ENCODE measurements at regions not wholly inside any gene's neighbourhood (a gene's known extent, or its start where the extent isn't known, plus 50 kb on each side); places are given as distances from the start of the nearest gene placed in this dataset.

DNA sequence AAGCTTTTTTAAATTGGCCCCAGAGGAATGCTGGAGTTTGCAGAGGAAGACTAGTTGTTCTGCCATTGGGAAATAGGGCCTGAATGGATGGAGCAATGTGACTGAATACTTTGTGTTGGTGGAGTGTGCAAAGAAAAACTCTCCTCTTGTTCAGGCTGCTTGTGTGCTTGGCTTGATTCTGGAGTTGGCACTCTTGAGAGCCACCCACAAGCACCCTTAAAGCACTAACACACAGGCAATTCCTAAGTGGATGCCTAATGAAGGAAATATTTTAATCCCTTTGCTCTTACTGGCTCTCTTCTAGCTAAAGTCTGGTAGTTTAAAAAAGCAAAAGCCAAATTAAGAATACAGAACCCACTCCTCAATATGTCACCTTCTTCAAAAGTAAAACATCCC is 304.4 kb upstream of the C2CD4B start (continued):
- TF ChIP-seq, protein P1, sequence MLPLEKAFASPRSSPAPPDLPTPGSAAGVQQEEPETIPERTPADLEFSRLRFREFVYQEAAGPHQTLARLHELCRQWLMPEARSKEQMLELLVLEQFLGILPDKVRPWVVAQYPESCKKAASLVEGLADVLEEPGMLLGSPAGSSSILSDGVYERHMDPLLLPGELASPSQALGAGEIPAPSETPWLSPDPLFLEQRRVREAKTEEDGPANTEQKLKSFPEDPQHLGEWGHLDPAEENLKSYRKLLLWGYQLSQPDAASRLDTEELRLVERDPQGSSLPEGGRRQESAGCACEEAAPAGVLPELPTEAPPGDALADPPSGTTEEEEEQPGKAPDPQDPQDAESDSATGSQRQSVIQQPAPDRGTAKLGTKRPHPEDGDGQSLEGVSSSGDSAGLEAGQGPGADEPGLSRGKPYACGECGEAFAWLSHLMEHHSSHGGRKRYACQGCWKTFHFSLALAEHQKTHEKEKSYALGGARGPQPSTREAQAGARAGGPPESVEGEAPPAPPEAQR (CRISPR knock-in tag; IDR thresholded peaks at IDR 0.05) = no peak
- no peak for TF ChIP-seq SMAD4 (CRISPR knock-in tag; IDR thresholded peaks at IDR 0.05)
- no peak for TF ChIP-seq ATF1 (CRISPR knock-in tag; IDR thresholded peaks at IDR 0.05)
- TF ChIP-seq ZNF138 (CRISPR knock-in tag; conservative IDR thresholded peaks at IDR 0.05) = no peak
- no peak for TF ChIP-seq RORB (CRISPR knock-in tag; IDR thresholded peaks at IDR 0.05)
- TF ChIP-seq NR2C2 (CRISPR knock-in tag; IDR thresholded peaks at IDR 0.05) = no peak
- TF ChIP-seq, protein P2, sequence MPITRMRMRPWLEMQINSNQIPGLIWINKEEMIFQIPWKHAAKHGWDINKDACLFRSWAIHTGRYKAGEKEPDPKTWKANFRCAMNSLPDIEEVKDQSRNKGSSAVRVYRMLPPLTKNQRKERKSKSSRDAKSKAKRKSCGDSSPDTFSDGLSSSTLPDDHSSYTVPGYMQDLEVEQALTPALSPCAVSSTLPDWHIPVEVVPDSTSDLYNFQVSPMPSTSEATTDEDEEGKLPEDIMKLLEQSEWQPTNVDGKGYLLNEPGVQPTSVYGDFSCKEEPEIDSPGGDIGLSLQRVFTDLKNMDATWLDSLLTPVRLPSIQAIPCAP (CRISPR knock-in tag; IDR thresholded peaks at IDR 0.05) = no peak
- TF ChIP-seq IRF2 (CRISPR knock-in tag; IDR thresholded peaks at IDR 0.05; ENCODE audit: borderline replicate concordance, low read depth) = no peak

DNA sequence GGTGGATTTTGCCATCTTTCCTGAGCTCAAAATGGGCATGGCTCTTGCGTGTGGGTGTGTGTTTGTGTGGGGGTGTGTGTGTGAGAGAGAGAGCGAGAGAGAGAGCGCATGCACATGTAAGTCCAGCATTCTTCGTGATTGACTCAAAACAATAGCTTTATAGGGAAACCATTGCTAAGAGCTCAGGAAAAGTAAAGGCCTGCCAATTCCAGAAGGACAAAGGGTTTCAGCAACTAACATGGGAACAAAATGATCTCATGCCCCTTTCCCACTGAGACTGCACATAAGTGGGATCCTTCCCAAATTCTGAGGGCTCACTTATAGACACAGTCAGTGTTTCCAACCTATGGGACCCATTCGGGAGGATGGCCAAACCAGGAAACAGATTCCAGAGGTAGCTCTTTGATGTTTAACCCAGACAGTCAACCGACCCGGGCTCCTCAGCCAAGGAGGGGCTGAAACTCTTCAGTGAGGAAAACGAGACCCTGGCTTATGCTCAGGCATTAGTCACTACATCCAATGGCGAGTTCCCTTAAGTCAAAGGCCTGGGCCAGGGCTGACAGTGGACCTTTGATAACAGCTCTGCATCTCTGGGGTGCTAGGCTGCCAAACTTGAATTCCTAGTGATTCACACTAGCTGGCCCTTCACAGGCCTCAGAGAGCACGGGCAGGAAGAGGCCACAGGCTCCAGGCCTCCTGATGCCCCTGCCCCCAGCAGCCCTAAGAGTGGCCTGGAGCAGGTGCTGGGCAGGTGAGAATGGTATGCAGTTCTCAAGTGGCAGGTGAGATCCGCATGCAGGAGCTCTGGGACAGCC is 305.0 kb upstream of the C2CD4B start:
- Mint-ChIP-seq H3K4me1 (peaks cover 85% of the 10 kb centered on the region), H3K36me3 (no peaks in the 10 kb centered on the region), H3K9me3 (no peaks in the 10 kb centered on the region), H3K27me3 (ENCODE audit: low read depth) (no peaks in the 10 kb centered on the region), H3K27ac (peak overlapping the region; percentile 86), H3K4me3 (no peak overlapping the region)
- ATAC-seq (peak; percentile 65), DNase-seq (ENCODE audit: low spot score) (peak; percentile 41)
- TF ChIP-seq, protein P3, sequence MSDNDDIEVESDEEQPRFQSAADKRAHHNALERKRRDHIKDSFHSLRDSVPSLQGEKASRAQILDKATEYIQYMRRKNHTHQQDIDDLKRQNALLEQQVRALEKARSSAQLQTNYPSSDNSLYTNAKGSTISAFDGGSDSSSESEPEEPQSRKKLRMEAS (CRISPR knock-in tag; IDR thresholded peaks at IDR 0.05) = peak; percentile 36; the same call in 1 of the 2 replicates
- no peak for TF ChIP-seq ZNF263 (CRISPR knock-in tag; IDR thresholded peaks at IDR 0.05; ENCODE audit: low read depth)
- POLR2A ChIA-PET = interaction anchor here (0.6 kb wide), 1 partner anchor 253 kb away, joined by 7 read pairs; no protein-coding TSS in a partner anchor
- CTCF ChIA-PET = interaction anchor here (0.8 to 2.7 kb wide), 4 partner anchors 15 to 78 kb away, joined by 3 to 9 read pairs (median 3); no protein-coding TSS in a partner anchor

DNA sequence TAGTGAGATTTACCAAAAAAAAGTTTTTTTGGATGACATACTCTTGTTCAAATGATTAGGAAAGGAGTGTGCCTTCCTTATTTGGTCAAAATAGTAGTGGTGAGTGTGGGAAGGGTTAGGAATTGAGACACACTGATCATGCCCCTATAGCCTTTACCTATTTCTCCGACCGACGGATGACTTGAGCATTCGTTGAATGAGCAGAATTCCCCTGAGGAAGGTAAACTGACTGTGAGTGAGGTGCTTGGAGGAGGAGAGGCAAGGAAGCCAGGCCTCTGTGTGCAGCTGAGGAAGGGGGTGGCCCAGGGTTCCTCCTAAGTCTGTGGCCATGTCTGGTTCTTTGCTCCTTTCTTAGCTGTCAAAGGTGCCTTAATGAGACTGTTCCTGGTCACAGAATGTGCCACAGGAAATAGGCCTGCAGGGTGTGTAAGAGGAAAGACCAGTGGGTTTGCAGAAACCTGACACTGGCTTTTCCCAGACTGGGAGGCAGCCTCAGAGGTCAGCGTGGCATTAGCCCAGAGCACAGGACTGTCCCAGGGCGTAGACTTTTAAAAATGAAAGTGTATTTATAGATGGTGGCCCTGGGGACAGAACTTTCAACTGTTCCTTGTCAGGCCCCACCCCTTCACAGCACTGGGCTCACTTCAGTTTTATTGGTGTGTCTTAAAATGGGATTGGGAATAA is 307.7 kb upstream of the C2CD4B start:
- ChIA-PET CTCF (interaction anchor here (1.2 kb wide), 1 partner anchor 11 kb away, joined by 4 read pairs; no protein-coding TSS in a partner anchor), POLR2A (interaction anchor here (0.5 kb wide), 1 partner anchor 185 kb away, joined by 4 read pairs; no protein-coding TSS in a partner anchor)
- H3K36me3 Mint-ChIP-seq = no peaks in the 10 kb centered on the region
- no peak for TF ChIP-seq SP1 (CRISPR knock-in tag; conservative IDR thresholded peaks at IDR 0.05)
- TF ChIP-seq GABPB1 (CRISPR knock-in tag; IDR thresholded peaks at IDR 0.05) = no peak
- TF ChIP-seq, protein P4, sequence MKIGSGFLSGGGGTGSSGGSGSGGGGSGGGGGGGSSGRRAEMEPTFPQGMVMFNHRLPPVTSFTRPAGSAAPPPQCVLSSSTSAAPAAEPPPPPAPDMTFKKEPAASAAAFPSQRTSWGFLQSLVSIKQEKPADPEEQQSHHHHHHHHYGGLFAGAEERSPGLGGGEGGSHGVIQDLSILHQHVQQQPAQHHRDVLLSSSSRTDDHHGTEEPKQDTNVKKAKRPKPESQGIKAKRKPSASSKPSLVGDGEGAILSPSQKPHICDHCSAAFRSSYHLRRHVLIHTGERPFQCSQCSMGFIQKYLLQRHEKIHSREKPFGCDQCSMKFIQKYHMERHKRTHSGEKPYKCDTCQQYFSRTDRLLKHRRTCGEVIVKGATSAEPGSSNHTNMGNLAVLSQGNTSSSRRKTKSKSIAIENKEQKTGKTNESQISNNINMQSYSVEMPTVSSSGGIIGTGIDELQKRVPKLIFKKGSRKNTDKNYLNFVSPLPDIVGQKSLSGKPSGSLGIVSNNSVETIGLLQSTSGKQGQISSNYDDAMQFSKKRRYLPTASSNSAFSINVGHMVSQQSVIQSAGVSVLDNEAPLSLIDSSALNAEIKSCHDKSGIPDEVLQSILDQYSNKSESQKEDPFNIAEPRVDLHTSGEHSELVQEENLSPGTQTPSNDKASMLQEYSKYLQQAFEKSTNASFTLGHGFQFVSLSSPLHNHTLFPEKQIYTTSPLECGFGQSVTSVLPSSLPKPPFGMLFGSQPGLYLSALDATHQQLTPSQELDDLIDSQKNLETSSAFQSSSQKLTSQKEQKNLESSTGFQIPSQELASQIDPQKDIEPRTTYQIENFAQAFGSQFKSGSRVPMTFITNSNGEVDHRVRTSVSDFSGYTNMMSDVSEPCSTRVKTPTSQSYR (CRISPR knock-in tag; IDR thresholded peaks at IDR 0.05) = no peak
- TF ChIP-seq ZNF232 (CRISPR knock-in tag; IDR thresholded peaks at IDR 0.05) = no peak
- TF ChIP-seq ATF1 (CRISPR knock-in tag; IDR thresholded peaks at IDR 0.05) = no peak
- TF ChIP-seq, protein P5, sequence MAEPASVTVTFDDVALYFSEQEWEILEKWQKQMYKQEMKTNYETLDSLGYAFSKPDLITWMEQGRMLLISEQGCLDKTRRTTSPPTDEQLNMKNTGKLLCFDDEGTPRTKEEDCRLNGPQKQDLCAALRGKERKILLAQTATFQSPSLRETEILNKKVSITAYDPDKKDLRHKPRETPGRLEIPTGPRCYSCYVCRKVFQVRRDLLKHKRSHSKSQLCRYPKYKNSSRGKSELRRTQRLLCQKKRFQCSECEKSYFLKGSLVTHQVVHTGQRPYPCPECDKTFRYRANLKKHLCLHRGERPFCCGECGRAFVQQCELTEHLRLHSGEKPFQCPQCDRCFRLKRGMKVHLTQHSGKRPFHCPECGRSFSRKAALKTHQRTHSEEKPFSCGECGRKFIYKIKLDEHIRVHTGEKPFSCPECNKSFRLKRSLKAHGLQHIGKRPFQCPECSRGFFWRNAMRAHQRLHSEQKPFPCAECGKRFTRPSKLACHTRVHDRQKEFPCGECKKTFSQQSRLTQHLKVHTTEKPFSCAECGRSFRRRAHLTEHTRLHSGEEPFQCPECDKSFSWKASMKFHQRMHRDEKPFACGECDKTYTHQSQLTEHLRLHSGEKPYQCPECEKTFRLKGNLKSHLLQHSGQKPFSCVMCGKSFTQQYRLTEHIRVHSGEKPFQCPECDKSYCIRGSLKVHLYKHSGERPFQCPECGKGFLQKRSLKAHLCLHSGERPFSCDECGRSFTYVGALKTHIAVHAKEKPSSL (CRISPR knock-in tag; conservative IDR thresholded peaks at IDR 0.05) = no peak
- TF ChIP-seq SMAD3 (CRISPR knock-in tag; IDR thresholded peaks at IDR 0.05; ENCODE audit: borderline replicate concordance) = no peak
- no peak for TF ChIP-seq SMAD4 (CRISPR knock-in tag; IDR thresholded peaks at IDR 0.05)
- no peak for TF ChIP-seq ELF4 (CRISPR knock-in tag; IDR thresholded peaks at IDR 0.05; ENCODE audit: low read depth)
- TF ChIP-seq, protein P6, sequence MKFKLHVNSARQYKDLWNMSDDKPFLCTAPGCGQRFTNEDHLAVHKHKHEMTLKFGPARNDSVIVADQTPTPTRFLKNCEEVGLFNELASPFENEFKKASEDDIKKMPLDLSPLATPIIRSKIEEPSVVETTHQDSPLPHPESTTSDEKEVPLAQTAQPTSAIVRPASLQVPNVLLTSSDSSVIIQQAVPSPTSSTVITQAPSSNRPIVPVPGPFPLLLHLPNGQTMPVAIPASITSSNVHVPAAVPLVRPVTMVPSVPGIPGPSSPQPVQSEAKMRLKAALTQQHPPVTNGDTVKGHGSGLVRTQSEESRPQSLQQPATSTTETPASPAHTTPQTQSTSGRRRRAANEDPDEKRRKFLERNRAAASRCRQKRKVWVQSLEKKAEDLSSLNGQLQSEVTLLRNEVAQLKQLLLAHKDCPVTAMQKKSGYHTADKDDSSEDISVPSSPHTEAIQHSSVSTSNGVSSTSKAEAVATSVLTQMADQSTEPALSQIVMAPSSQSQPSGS (CRISPR knock-in tag; IDR thresholded peaks at IDR 0.05; ENCODE audit: borderline replicate concordance, low read depth) = no peak
- DNase-seq (ENCODE audit: low spot score) = no peak
- H3K4me3 Mint-ChIP-seq = no peak overlapping the region
- ATAC-seq = peak; percentile 48
- H3K27me3 Mint-ChIP-seq (ENCODE audit: low read depth) = no peaks in the 10 kb centered on the region
- H3K4me1 Mint-ChIP-seq = peaks cover 73% of the 10 kb centered on the region
- H3K9me3 Mint-ChIP-seq = no peaks in the 10 kb centered on the region
- H3K27ac Mint-ChIP-seq = peak overlapping the region; percentile 41; the same call in 1 of the 2 replicates
